H9 (cell line): ENCODE measurements at regions not wholly inside any gene's neighbourhood (a gene's known extent, or its start where the extent isn't known, plus 50 kb on each side); places are given as distances from the start of the nearest gene placed in this dataset.

ENCODE experiments used
- DNase-seq: peaks from one replicate; pipeline ENCODE4 v3.0.0-alpha.2; 2017
- H2AFZ ChIP-seq: one replicate; pipeline ENCODE4 v1.6.1; 2013; ENCODE audit warnings: mild to moderate bottlenecking, low read length, control low read depth, moderate library complexity
- H2AK5ac ChIP-seq: 2 replicates; pipeline ENCODE4 v1.6.1; 2013; ENCODE audit warnings: low read length, control low read depth, mixed read lengths; ENCODE audit not compliant: insufficient read length
- H2BK120ac ChIP-seq: one replicate; pipeline ENCODE4 v1.6.1; 2013; ENCODE audit warnings: low read depth, mild to moderate bottlenecking, low read length, control low read depth, inconsistent platforms; ENCODE audit not compliant: poor library complexity, severe bottlenecking
- H2BK12ac ChIP-seq: 2 replicates; pipeline ENCODE4 v1.6.1; 2013; ENCODE audit warnings: low read length, control low read depth, mixed read lengths, low read depth; ENCODE audit not compliant: insufficient read length
- H2BK15ac ChIP-seq: 2 replicates; pipeline ENCODE4 v1.6.1; 2013; ENCODE audit warnings: low read depth, low read length, control low read depth
- H2BK20ac ChIP-seq: one replicate; pipeline ENCODE4 v1.6.1; 2013; ENCODE audit warnings: low read depth, mild to moderate bottlenecking, low read length, control low read depth, inconsistent platforms; ENCODE audit not compliant: poor library complexity, severe bottlenecking
- H2BK5ac ChIP-seq: 2 replicates; pipeline ENCODE4 v1.6.1; 2013; ENCODE audit warnings: low read length, control low read depth, mixed read lengths; ENCODE audit not compliant: insufficient read length
- H3K14ac ChIP-seq: 2 replicates; pipeline ENCODE4 v1.6.1; 2013; ENCODE audit warnings: low read length, control low read depth; ENCODE audit not compliant: insufficient read depth
- H3K18ac ChIP-seq: 2 replicates; pipeline ENCODE4 v1.6.1; 2013; ENCODE audit warnings: low read depth, mild to moderate bottlenecking, mixed read lengths, low read length, control low read depth; ENCODE audit not compliant: insufficient read length
- H3K23ac ChIP-seq: 2 replicates; pipeline ENCODE4 v1.6.1; 2013; ENCODE audit warnings: low read length, control low read depth, mixed read lengths, low read depth; ENCODE audit not compliant: insufficient read length
- H3K23me2 ChIP-seq: 2 replicates; pipeline ENCODE4 v1.6.1; 2013; ENCODE audit warnings: low read depth, mild to moderate bottlenecking, mixed read lengths, low read length, control low read depth; ENCODE audit not compliant: insufficient read length, poor library complexity, severe bottlenecking
- H3K27ac ChIP-seq: 2 replicates; pipeline ENCODE4 v1.5.1; 2013; ENCODE audit warnings: low read length, control low read depth, mixed read lengths, low read depth; ENCODE audit not compliant: insufficient read length
- H3K27me3 ChIP-seq: 2 replicates; pipeline ENCODE4 v1.6.1; 2013; ENCODE audit warnings: low read length, control low read depth, inconsistent platforms; ENCODE audit not compliant: insufficient read depth
- H3K4ac ChIP-seq: 2 replicates; pipeline ENCODE4 v1.6.1; 2013; ENCODE audit warnings: low read depth, mild to moderate bottlenecking, control low read depth, inconsistent platforms, low read length, moderate library complexity
- H3K4me1 ChIP-seq: 2 replicates; pipeline ENCODE4 v1.6.1; 2013; ENCODE audit warnings: low read length, control low read depth, inconsistent platforms; ENCODE audit not compliant: insufficient read depth
- H3K4me2 ChIP-seq: 2 replicates; pipeline ENCODE4 v1.6.1; 2013; ENCODE audit warnings: low read length, control low read depth, mixed read lengths; ENCODE audit not compliant: insufficient read length, insufficient read depth
- H3K56ac ChIP-seq: 2 replicates; pipeline ENCODE4 v1.6.1; 2013; ENCODE audit warnings: low read depth, mild to moderate bottlenecking, mixed read lengths, low read length, control low read depth; ENCODE audit not compliant: insufficient read length
- H3K79me1 ChIP-seq: 2 replicates; pipeline ENCODE4 v1.6.1; 2013; ENCODE audit warnings: low read depth, mild to moderate bottlenecking, moderate library complexity, low read length, control low read depth, inconsistent platforms; ENCODE audit not compliant: insufficient read depth, poor library complexity, severe bottlenecking
- H3K79me2 ChIP-seq: 2 replicates; pipeline ENCODE4 v1.6.1; 2013; ENCODE audit warnings: low read length, control low read depth, inconsistent platforms; ENCODE audit not compliant: insufficient read depth
- H3K9ac ChIP-seq: 2 replicates; pipeline ENCODE4 v1.6.1; 2013; ENCODE audit warnings: low read length, control low read depth, mixed read lengths; ENCODE audit not compliant: insufficient read length; ENCODE audit errors: extremely low read depth
- H3K9me3 ChIP-seq: one replicate; pipeline ENCODE4 v1.6.1; 2013; ENCODE audit warnings: low read depth, low read length, inconsistent platforms; ENCODE audit not compliant: control insufficient read depth
- H3T11ph ChIP-seq: one replicate; pipeline ENCODE4 v1.6.1; 2013; ENCODE audit warnings: mild to moderate bottlenecking, low read length, control low read depth, inconsistent platforms
- H4K20me1 ChIP-seq: one replicate; pipeline ENCODE4 v1.6.1; 2013; ENCODE audit not compliant: control insufficient read depth, insufficient read length, insufficient read depth
- H4K5ac ChIP-seq: 2 replicates; pipeline ENCODE4 v1.6.1; 2013; ENCODE audit warnings: low read depth, mild to moderate bottlenecking, mixed read lengths, low read length, control low read depth; ENCODE audit not compliant: insufficient read length
- H4K8ac ChIP-seq: replicated peaks from 2 replicates; pipeline ENCODE4 v1.6.1; 2013; ENCODE audit warnings: low read length, control low read depth, mixed read lengths, low read depth; ENCODE audit not compliant: insufficient read length
- H4K91ac ChIP-seq: 2 replicates; pipeline ENCODE4 v1.6.1; 2013; ENCODE audit warnings: low read depth, mild to moderate bottlenecking, moderate library complexity, mixed read lengths, low read length, control low read depth; ENCODE audit not compliant: insufficient read length
- H3K27ac Mint-ChIP-seq, 3 experiments: 2 replicates in 2 of 3; 3 replicates in 1 of 3; pipeline ENCODE4 v1.8.0; 2020 to 2021; ENCODE audit warnings: mixed read lengths in 3 of 3, mild to moderate bottlenecking in 1 of 3, moderate library complexity in 1 of 3
- H3K27me3 Mint-ChIP-seq: 2 replicates; pipeline ENCODE4 v1.8.0; 2021; ENCODE audit warnings: low read depth, mild to moderate bottlenecking, moderate library complexity, mixed read lengths
- H3K36me3 Mint-ChIP-seq, 3 experiments: 2 replicates in 2 of 3; 3 replicates in 1 of 3; pipeline ENCODE4 v1.8.0; 2020 to 2021; ENCODE audit warnings: low read depth in 3 of 3, mixed read lengths in 3 of 3; ENCODE audit not compliant: insufficient read depth in 1 of 3
- H3K4me1 Mint-ChIP-seq, 2 experiments: 2 replicates each; pipeline ENCODE4 v1.8.0; 2020; ENCODE audit warnings: mixed read lengths in 2 of 2
- H3K4me3 Mint-ChIP-seq, 2 experiments: 2 replicates in 1 of 2; 3 replicates in 1 of 2; pipeline ENCODE4 v1.8.0; 2020 to 2021; ENCODE audit warnings: mild to moderate bottlenecking in 2 of 2, mixed read lengths in 2 of 2, moderate library complexity in 1 of 2
- H3K9me3 Mint-ChIP-seq, 2 experiments: 2 replicates in 1 of 2; 3 replicates in 1 of 2; pipeline ENCODE4 v1.8.0; 2020; ENCODE audit warnings: mild to moderate bottlenecking in 2 of 2, mixed read lengths in 2 of 2, moderate library complexity in 1 of 2
- CTCF ChIP-seq: fragments of 200-600 bp; sonication (generic); conservative IDR thresholded peaks from 3 replicates; pipeline ENCODE4 v1.8.0; 2021; ENCODE audit warnings: antibody characterized with exemption, mild to moderate bottlenecking
- WGBS: extraction: QIAGEN DNeasy Blood & Tissue Kit; methylation state at CpG from one replicate; pipeline ENCODE4 v1.1.7; 2013; ENCODE audit warnings: missing lambda C conversion rate, low lambda C conversion rate, mixed read lengths; ENCODE audit not compliant: insufficient read length; ENCODE audit errors: extremely low coverage; 5-methylcytosine and 5-hydroxymethylcytosine counted together

- peak overlapping the region in 1 of 3 experiments; percentile 14; a peak in 1 of 7 replicates for H3K27ac Mint-ChIP-seq
- TF ChIP-seq CTCF, result no peak
Observed at GRCh38 chr9:129361196-129361595, 183.1 kb upstream of the IER5L start.

More at GRCh38 chr9:129361196-129361595, 183.1 kb upstream of the IER5L start:
- Mint-ChIP-seq H3K27me3 (peaks cover 7% of the 10 kb centered on the region), H3K4me1 (peaks cover 9 to 16% of the 10 kb centered on the region in 2 experiments), H3K36me3 (no peaks in the 10 kb centered on the region), H3K9me3 (no peaks in the 10 kb centered on the region; a peak in 2 of 5 replicates), H3K4me3 (no peak overlapping the region)
- H2BK12ac ChIP-seq, result no peak overlapping the region
- H2AFZ ChIP-seq, result no peak overlapping the region
- H3K27ac ChIP-seq, result no peak overlapping the region
- H3K18ac ChIP-seq, result no peak overlapping the region
- H3K9ac ChIP-seq, result no peak overlapping the region
- H2BK15ac ChIP-seq, result no peak overlapping the region
- no peak overlapping the region for H2BK120ac ChIP-seq
- no peak overlapping the region for H4K8ac ChIP-seq
- H2BK5ac ChIP-seq, result no peak overlapping the region
- H2AK5ac ChIP-seq, result no peak overlapping the region
- no peak overlapping the region for H3K56ac ChIP-seq
- H3K79me2 ChIP-seq, result no peaks in the 10 kb centered on the region
- no CpG with 5 or more reads among the region's 21 CpGs for WGBS
- H3K4me1 ChIP-seq, result no peaks in the 10 kb centered on the region
- no peak for DNase-seq
- H3K23ac ChIP-seq, result no peak overlapping the region
- no peaks in the 10 kb centered on the region for H3K27me3 ChIP-seq
- no peaks in the 10 kb centered on the region for H3K9me3 ChIP-seq
- no peak overlapping the region for H3K4me2 ChIP-seq
- no peaks in the 10 kb centered on the region for H3K23me2 ChIP-seq
- H4K20me1 ChIP-seq, result no peaks in the 10 kb centered on the region
- no peak overlapping the region for H3K4ac ChIP-seq
- no peak overlapping the region for H2BK20ac ChIP-seq
- no peak overlapping the region for H3T11ph ChIP-seq
- H3K14ac ChIP-seq, result no peak overlapping the region; the same call in 1 of the 2 replicates
- no peak overlapping the region for H4K91ac ChIP-seq
- no peak overlapping the region for H4K5ac ChIP-seq
- no peaks in the 10 kb centered on the region for H3K79me1 ChIP-seq
